ENCODE measurements at regions not wholly inside any gene's neighbourhood (a gene's known extent, or its start where the extent isn't known, plus 50 kb on each side); places are given as distances from the start of the nearest gene placed in this dataset.

DNA sequence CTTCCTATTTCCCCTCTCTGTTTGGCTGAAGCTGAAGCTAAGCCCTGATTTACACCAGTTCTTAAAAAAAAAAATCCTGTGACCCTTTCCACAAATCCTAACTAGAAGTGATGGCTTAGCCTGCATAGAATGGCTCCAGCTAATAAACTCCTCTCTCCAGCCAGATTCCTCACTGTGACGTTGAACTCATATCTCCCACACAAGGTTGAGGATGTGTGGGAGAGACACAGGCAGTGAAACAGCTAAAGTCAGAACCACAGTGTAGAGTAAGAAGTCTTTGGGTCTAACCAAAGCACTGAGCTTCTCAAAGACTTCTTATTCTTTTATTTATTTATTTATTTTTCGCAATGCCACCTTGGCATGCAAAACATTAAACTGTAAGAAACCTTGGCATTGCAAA is 268.3 kb downstream of the SNX13 start:
- Histone ChIP-seq H3K79me2 (ENCODE audit: insufficient read depth, low read length) (no peaks in the 10 kb centered on the region), H3K4me2 (ENCODE audit: low read length) (no peak overlapping the region), H3K27me3 (ENCODE audit: insufficient read depth, low read length) (no peaks in the 10 kb centered on the region), H3K4me1 (ENCODE audit: control insufficient read depth in 1 of 2, insufficient read depth in 2 of 2, low read length in 2 of 2) (no peaks in the 10 kb centered on the region), H3K9me3 (ENCODE audit: control insufficient read depth in 1 of 2, insufficient read depth in 1 of 2, low read depth in 1 of 2, low read length in 2 of 2) (no peaks in the 10 kb centered on the region), H3K36me3 (ENCODE audit: control insufficient read depth in 1 of 2, insufficient read depth in 2 of 2, low read length in 2 of 2) (no peaks in the 10 kb centered on the region), H3K4me3 (replicated peaks in 1 of 2; ENCODE audit: low read depth in 1 of 2, low read length in 2 of 2) (no peak overlapping the region), H3K9me2 (ENCODE audit: insufficient read depth) (no peaks in the 10 kb centered on the region; the same call in 1 of the 2 replicates), H2AFZ (ENCODE audit: low read depth, low read length, poor library complexity, severe bottlenecking) (no peak overlapping the region), H3K9ac (ENCODE audit: low read length) (no peak overlapping the region), H3K27ac (ENCODE audit: low read depth, low read length) (no peak overlapping the region), H4K20me1 (ENCODE audit: insufficient read depth) (no peaks in the 10 kb centered on the region)
- ChIA-PET CTCF (interaction anchor here (2.1 kb wide), 1 partner anchor 10 kb away, joined by 7 read pairs; no protein-coding TSS in a partner anchor), POLR2A (no interaction called here), RAD21 (ENCODE audit: low non-redundant PET in 1 of 2, low total read pairs in 2 of 2, uncharacterized antibody in 2 of 2, unreplicated experiment in 2 of 2) (no interaction called here)
- ATAC-seq (no peak), DNase-seq (ENCODE audit: low read depth, low spot score) (no peak)
- TF ChIP-seq EGR1 (IDR thresholded peaks at IDR 0.05; ENCODE audit: low read depth) (no peak), EZH2 (IDR thresholded peaks at IDR 0.05) (no peak), FOSL1 (IDR thresholded peaks at IDR 0.05; ENCODE audit: low read depth) (no peak)
- no TSS peak for BruUV-seq (replicated peaks)
- intact Hi-C loops (cut with micrococcal nuclease): no loop called here

DNA sequence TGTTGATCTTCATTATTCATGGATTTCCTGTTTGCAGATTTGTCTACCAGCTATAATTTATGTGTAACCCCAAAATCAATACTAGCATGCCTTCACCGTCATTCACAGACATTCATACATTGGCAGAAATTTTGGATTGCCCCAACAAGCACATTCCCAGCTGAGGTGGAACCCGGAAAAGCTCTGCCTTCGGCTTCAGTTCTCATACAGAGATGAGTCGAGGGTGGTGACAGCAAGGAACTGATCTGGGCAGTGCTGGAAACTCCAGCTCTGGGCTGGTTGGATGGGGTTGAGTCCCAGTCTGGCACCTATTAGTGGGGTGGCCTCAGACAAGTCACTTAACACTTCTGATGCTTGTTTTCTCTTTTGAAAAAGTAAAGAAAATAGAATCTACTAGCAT is 267.5 kb downstream of the SNX13 start:
- Histone ChIP-seq H2AFZ (ENCODE audit: low read depth, low read length, poor library complexity, severe bottlenecking) (no peak overlapping the region), H3K27ac (ENCODE audit: low read depth, low read length) (no peak overlapping the region), H4K20me1 (ENCODE audit: insufficient read depth) (no peaks in the 10 kb centered on the region), H3K9me3 (ENCODE audit: control insufficient read depth in 1 of 2, insufficient read depth in 1 of 2, low read depth in 1 of 2, low read length in 2 of 2) (no peaks in the 10 kb centered on the region), H3K4me2 (ENCODE audit: low read length) (no peak overlapping the region), H3K9ac (ENCODE audit: low read length) (no peak overlapping the region), H3K9me2 (ENCODE audit: insufficient read depth) (no peaks in the 10 kb centered on the region; the same call in 1 of the 2 replicates), H3K4me3 (replicated peaks in 1 of 2; ENCODE audit: low read depth in 1 of 2, low read length in 2 of 2) (no peak overlapping the region), H3K79me2 (ENCODE audit: insufficient read depth, low read length) (no peaks in the 10 kb centered on the region), H3K4me1 (ENCODE audit: control insufficient read depth in 1 of 2, insufficient read depth in 2 of 2, low read length in 2 of 2) (no peaks in the 10 kb centered on the region), H3K36me3 (ENCODE audit: control insufficient read depth in 1 of 2, insufficient read depth in 2 of 2, low read length in 2 of 2) (no peaks in the 10 kb centered on the region), H3K27me3 (ENCODE audit: insufficient read depth, low read length) (no peaks in the 10 kb centered on the region)
- POLR2A ChIA-PET: no interaction called here
- CTCF ChIA-PET: interaction anchor here (1.1 to 2.1 kb wide), 2 partner anchors 9 to 690 kb away, joined by 3 to 7 read pairs; no protein-coding TSS in a partner anchor
- RAD21 ChIA-PET (ENCODE audit: low non-redundant PET in 1 of 2, low total read pairs in 2 of 2, uncharacterized antibody in 2 of 2, unreplicated experiment in 2 of 2): no interaction called here
- no peak for DNase-seq (ENCODE audit: low read depth, low spot score)
- no peak for TF ChIP-seq RAD21 (IDR thresholded peaks at IDR 0.05; ENCODE audit: low read depth)
- TF ChIP-seq ELF1 (IDR thresholded peaks at IDR 0.05; ENCODE audit: borderline replicate concordance, low read depth): no peak
- no peak for TF ChIP-seq JUND (IDR thresholded peaks at IDR 0.05)
- no peak for TF ChIP-seq YY1 (IDR thresholded peaks at IDR 0.05; ENCODE audit: extremely low read depth, insufficient replicate concordance, low read depth, low read length)
- no peak for TF ChIP-seq ZNF274 (IDR thresholded peaks at IDR 0.05; ENCODE audit: low read depth, low read length)
- no peak for TF ChIP-seq FOSL1 (IDR thresholded peaks at IDR 0.05; ENCODE audit: low read depth)
- no TSS peak for BruUV-seq (replicated peaks)
- intact Hi-C loops (cut with micrococcal nuclease): no loop called here
- no peak for ATAC-seq
